HL-60 (cell line): ENCODE measurements at regions not wholly inside any gene's neighbourhood (a gene's known extent, or its start where the extent isn't known, plus 50 kb on each side); places are given as distances from the start of the nearest gene placed in this dataset.

ENCODE experiments used
- DNase-seq, 2 experiments: peaks; one replicate each; pipeline ENCODE4 v3.0.0-alpha.2; 2010 to 2020; ENCODE audit warnings: low read depth in 1 of 2, low spot score in 1 of 2
- H3K27ac ChIP-seq: fragments of 250-450 bp; sonication (Bioruptor Pico); replicated peaks from 2 replicates; pipeline ENCODE4 v1.5.1; 2020; ENCODE audit warnings: mild to moderate bottlenecking, moderate library complexity
- H3K27me3 ChIP-seq: fragments of 250-450 bp; sonication (Bioruptor Pico); 2 replicates; pipeline ENCODE4 v1.5.1; 2021; ENCODE audit warnings: mild to moderate bottlenecking, moderate library complexity; ENCODE audit not compliant: insufficient read depth, poor library complexity, severe bottlenecking
- H3K4me3 ChIP-seq: replicated peaks from 2 replicates; pipeline ENCODE4 v1.5.1; 2011; ENCODE audit warnings: mild to moderate bottlenecking, control low read depth, low read length; ENCODE audit not compliant: insufficient read depth
- GABPA ChIP-seq: IDR thresholded peaks from 2 replicates; pipeline ENCODE4 v1.6.1; 2012; ENCODE audit warnings: low read depth
- POLR2AphosphoS5 ChIP-seq: IDR thresholded peaks from 2 replicates; pipeline ENCODE4 v1.6.1; 2012; ENCODE audit warnings: low read depth
- REST ChIP-seq: IDR thresholded peaks from 2 replicates; pipeline ENCODE4 v1.6.1; 2012; ENCODE audit warnings: low read depth; ENCODE audit not compliant: insufficient replicate concordance
- SPI1 ChIP-seq: IDR thresholded peaks from 2 replicates; pipeline ENCODE4 v1.6.1; 2012; ENCODE audit warnings: low read depth, mild to moderate bottlenecking, borderline replicate concordance
- TF ChIP-seq, protein P1 (sequence below): IDR thresholded peaks from one replicate; pipeline ENCODE4 v1.5.1; 2011; ENCODE audit warnings: low read length, control low read depth, inconsistent platforms; ENCODE audit not compliant: insufficient read depth

DNA sequence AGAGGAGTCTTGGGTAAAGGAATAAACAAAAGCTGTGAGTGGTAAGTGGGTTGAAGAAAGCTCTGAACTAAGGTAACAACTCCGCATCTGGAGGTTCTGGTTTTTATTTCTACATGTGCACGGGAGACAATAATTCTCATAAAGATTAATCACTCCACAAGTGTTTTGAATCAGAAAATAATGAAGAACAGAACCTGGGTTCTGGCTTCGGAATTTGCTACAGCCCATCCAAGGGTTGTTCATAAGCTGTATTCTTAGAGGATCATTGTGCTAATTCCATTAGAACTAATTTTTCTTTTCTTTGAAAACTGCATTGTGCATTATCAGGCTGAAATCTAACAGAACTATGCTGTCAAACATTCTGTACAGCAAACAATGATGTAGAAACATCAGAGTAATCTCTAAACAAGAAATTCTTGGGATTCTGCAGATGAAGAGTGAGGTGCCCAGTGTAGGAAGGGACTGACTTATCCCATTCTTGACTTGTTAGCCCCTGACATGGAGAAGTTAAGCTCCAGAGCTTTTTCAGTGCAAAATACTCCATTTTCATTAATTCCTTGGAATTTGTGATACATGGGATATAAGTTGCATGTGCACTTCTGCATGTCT is 368.2 kb downstream of the COG6 start:
- no peaks in the 10 kb centered on the region for H3K27me3 ChIP-seq
- no peak for DNase-seq
- TF ChIP-seq GABPA (no peak), POLR2AphosphoS5 (no peak), REST (no peak), SPI1 (no peak)
- TF ChIP-seq, protein P1, sequence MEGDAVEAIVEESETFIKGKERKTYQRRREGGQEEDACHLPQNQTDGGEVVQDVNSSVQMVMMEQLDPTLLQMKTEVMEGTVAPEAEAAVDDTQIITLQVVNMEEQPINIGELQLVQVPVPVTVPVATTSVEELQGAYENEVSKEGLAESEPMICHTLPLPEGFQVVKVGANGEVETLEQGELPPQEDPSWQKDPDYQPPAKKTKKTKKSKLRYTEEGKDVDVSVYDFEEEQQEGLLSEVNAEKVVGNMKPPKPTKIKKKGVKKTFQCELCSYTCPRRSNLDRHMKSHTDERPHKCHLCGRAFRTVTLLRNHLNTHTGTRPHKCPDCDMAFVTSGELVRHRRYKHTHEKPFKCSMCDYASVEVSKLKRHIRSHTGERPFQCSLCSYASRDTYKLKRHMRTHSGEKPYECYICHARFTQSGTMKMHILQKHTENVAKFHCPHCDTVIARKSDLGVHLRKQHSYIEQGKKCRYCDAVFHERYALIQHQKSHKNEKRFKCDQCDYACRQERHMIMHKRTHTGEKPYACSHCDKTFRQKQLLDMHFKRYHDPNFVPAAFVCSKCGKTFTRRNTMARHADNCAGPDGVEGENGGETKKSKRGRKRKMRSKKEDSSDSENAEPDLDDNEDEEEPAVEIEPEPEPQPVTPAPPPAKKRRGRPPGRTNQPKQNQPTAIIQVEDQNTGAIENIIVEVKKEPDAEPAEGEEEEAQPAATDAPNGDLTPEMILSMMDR, result no peak
- no peak overlapping the region for H3K4me3 ChIP-seq
- H3K27ac ChIP-seq, result no peak overlapping the region

GRCh38 chr13:40024204-40024966 is 368.9 kb downstream of the COG6 start:
- Histone ChIP-seq H3K27me3 (no peaks in the 10 kb centered on the region), H3K4me3 (no peak overlapping the region), H3K27ac (no peak overlapping the region)
- DNase-seq, result no peak
- TF ChIP-seq POLR2AphosphoS5 (no peak), SPI1 (no peak), GABPA (no peak), REST (no peak)
- TF ChIP-seq, protein P1, result no peak

GRCh38 chr13:40024967-40025714 is 369.7 kb downstream of the COG6 start:
- DNase-seq, result no peak
- TF ChIP-seq, protein P1, result no peak
- TF ChIP-seq SPI1 (no peak), POLR2AphosphoS5 (no peak), GABPA (no peak), REST (no peak)
- Histone ChIP-seq H3K27me3 (no peaks in the 10 kb centered on the region), H3K27ac (no peak overlapping the region), H3K4me3 (no peak overlapping the region)
